ENCODE measurements at regions not wholly inside any gene's neighbourhood (a gene's known extent, or its start where the extent isn't known, plus 50 kb on each side); places are given as distances from the start of the nearest gene placed in this dataset.

DNA sequence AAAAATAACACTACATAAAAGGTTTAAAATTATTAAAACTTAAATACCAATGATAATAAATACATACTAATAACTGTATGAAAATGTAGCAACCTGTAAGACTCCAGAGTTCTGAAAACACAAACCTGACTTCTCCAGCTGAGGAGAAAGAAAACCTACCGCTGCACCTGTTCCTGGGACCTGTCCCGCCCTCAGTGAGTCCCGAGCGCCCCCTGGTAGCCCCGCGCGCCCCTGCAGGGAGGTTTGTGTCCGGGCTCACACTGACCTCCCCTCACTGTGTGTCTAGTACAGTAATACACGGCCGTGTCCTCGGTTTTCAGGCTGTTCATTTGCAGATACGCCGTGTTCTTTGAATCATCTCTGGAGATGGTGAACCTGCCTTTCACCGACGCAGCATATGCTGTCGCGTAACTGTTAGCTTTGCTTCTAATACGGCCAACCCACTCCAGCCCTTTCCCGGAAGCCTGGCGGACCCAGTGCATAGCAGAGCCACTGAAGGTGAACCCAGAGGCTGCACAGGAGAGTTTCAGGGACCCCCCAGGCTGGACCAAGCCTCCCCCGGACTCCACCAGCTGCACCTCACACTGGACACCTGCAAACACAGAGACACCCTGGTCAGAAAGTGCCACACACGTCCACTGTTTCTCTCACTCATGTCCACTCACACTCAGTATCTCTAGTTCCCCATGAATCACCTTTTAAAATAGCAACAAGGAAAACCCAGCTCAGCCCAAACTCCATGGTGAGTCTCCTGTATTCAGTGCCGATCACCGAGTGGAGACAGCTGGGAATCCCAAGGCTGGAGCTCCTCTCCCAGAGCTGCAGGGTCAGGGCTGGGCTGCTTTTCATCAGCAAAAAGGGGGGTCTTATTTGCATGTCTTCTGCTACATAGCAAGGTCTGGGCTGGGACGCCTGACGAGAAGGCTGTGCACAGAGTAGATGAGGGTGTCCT is 1276.3 kb downstream of the TMEM121 start:
- H3K4me1 ChIP-seq: no peaks in the 10 kb centered on the region
- no peak for ATAC-seq
- intact Hi-C loops (cut with DNase I): no loop called here
- WGBS, 3 donors: 53 to 57% (median 55%) methylated on average over 26 of the region's 26 CpGs
- no peak for DNase-seq
- no peaks in the 10 kb centered on the region for H3K27me3 ChIP-seq (ENCODE audit: insufficient read depth in 3 of 3, low read length in 2 of 3)
- no peak overlapping the region for H3K27ac ChIP-seq
- H3K36me3 ChIP-seq (ENCODE audit: insufficient read depth in 1 of 2, low read depth in 1 of 2): no peaks in the 10 kb centered on the region
- H3K9me3 ChIP-seq: no peaks in the 10 kb centered on the region
- no peak overlapping the region for H3K4me3 ChIP-seq
- TF ChIP-seq, protein P1, sequence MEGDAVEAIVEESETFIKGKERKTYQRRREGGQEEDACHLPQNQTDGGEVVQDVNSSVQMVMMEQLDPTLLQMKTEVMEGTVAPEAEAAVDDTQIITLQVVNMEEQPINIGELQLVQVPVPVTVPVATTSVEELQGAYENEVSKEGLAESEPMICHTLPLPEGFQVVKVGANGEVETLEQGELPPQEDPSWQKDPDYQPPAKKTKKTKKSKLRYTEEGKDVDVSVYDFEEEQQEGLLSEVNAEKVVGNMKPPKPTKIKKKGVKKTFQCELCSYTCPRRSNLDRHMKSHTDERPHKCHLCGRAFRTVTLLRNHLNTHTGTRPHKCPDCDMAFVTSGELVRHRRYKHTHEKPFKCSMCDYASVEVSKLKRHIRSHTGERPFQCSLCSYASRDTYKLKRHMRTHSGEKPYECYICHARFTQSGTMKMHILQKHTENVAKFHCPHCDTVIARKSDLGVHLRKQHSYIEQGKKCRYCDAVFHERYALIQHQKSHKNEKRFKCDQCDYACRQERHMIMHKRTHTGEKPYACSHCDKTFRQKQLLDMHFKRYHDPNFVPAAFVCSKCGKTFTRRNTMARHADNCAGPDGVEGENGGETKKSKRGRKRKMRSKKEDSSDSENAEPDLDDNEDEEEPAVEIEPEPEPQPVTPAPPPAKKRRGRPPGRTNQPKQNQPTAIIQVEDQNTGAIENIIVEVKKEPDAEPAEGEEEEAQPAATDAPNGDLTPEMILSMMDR (IDR thresholded peaks at IDR 0.05): no peak

GRCh38 chr14:106803379-106803778 is 1277.0 kb downstream of the TMEM121 start:
- Histone ChIP-seq H3K4me1 (no peaks in the 10 kb centered on the region), H3K9me3 (no peaks in the 10 kb centered on the region), H3K4me3 (no peak overlapping the region), H3K27ac (no peak overlapping the region), H3K27me3 (ENCODE audit: insufficient read depth in 3 of 3, low read length in 2 of 3) (no peaks in the 10 kb centered on the region), H3K36me3 (ENCODE audit: insufficient read depth in 1 of 2, low read depth in 1 of 2) (no peaks in the 10 kb centered on the region)
- 47 to 50% (median 49%) methylated on average over 6 of the region's 6 CpGs for WGBS, 3 donors
- TF ChIP-seq, protein P1 (IDR thresholded peaks at IDR 0.05): no peak
- DNase-seq (no peak), ATAC-seq (no peak)
- intact Hi-C loops (cut with DNase I): no loop called here

GRCh38 chr14:106807493-106807892 is 1281.1 kb downstream of the TMEM121 start:
- no peak for DNase-seq
- no peaks in the 10 kb centered on the region for H3K4me1 ChIP-seq
- H3K4me3 ChIP-seq: no peak overlapping the region
- WGBS, 3 donors: 26 to 34% (median 26%) methylated on average over 3 of the region's 3 CpGs
- no peaks in the 10 kb centered on the region for H3K27me3 ChIP-seq (ENCODE audit: insufficient read depth in 3 of 3, low read length in 2 of 3)
- H3K27ac ChIP-seq: no peak overlapping the region
- TF ChIP-seq, protein P1 (IDR thresholded peaks at IDR 0.05): no peak
- no peaks in the 10 kb centered on the region for H3K9me3 ChIP-seq
- H3K36me3 ChIP-seq (ENCODE audit: insufficient read depth in 1 of 2, low read depth in 1 of 2): no peaks in the 10 kb centered on the region
- no peak for ATAC-seq
- intact Hi-C loops (cut with DNase I): no loop called here

DNA sequence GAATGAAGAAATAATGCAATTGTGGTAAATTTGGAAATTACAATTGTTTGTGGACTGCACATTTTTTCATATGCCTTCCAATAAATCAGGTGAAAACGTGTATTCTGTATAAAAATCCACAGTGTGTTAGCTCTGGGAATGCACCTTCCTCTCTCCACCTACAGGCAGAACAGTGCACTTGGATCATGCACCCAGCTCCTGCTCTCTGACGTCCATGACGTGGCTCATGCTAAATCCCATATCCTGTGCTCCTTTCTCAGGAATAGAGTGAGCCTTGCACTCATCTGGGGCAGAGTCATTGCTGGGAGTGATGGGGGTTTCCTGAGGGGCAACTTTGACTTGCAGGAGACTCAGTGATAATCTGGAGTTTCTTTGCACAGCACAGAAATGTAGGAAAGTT is 1282.1 kb downstream of the TMEM121 start:
- H3K36me3 ChIP-seq (ENCODE audit: insufficient read depth in 1 of 2, low read depth in 1 of 2): no peaks in the 10 kb centered on the region
- H3K9me3 ChIP-seq: no peaks in the 10 kb centered on the region
- H3K4me3 ChIP-seq: no peak overlapping the region
- 9 to 21% (median 19%) methylated on average over 3 of the region's 3 CpGs for WGBS, 3 donors
- no peak for DNase-seq
- no peak for ATAC-seq
- no peaks in the 10 kb centered on the region for H3K27me3 ChIP-seq (ENCODE audit: insufficient read depth in 3 of 3, low read length in 2 of 3)
- TF ChIP-seq, protein P1 (IDR thresholded peaks at IDR 0.05): no peak
- intact Hi-C loops (cut with DNase I): no loop called here
- H3K27ac ChIP-seq: no peak overlapping the region
- H3K4me1 ChIP-seq: no peaks in the 10 kb centered on the region
